Stromal cell of bone marrow (primary cell): ENCODE measurements at regions not wholly inside any gene's neighbourhood (a gene's known extent, or its start where the extent isn't known, plus 50 kb on each side); places are given as distances from the start of the nearest gene placed in this dataset.
"Not testable (repeated sequence)": the region's sequence is repeated elsewhere in the genome, so short reads cannot be mapped to it uniquely, and the experiment has no call there.

Experiments
- DNase-seq: peaks from one replicate; pipeline ENCODE4 v3.0.0-alpha.2; 2012; ENCODE audit warnings: low read depth

GRCh38 chr4:123638834-123639233, 242.2 kb downstream of the SPRY1 start:
- no peak for DNase-seq

GRCh38 chr4:123640271-123640670, 243.7 kb downstream of the SPRY1 start:
- no peak for DNase-seq

- no peak for DNase-seq
These were observed 244.2 kb downstream of the SPRY1 start for GRCh38 chr4:123640824-123641223.

GRCh38 chr4:123643691-123644090, 247.1 kb downstream of the SPRY1 start:
- DNase-seq, result no peak

- DNase-seq, result no peak
These were observed 252.7 kb downstream of the SPRY1 start for GRCh38 chr4:123649250-123649644.

GRCh38 chr4:123649645-123650391, 253.2 kb downstream of the SPRY1 start:
- DNase-seq, result peak; percentile 78

GRCh38 chr4:123651066-123651465, 254.5 kb downstream of the SPRY1 start:
- DNase-seq, result no peak

GRCh38 chr4:123651536-123652180, 255.1 kb downstream of the SPRY1 start:
- DNase-seq, result no peak

- DNase-seq, result no peak
These were observed 255.9 kb downstream of the SPRY1 start for GRCh38 chr4:123652476-123652875.

GRCh38 chr4:123653236-123653635, 256.6 kb downstream of the SPRY1 start:
- DNase-seq, result no peak

GRCh38 chr4:123656746-123657294, 260.2 kb downstream of the SPRY1 start:
- DNase-seq, result not testable (repeated sequence)

- DNase-seq, result not testable (repeated sequence)
These were observed 261.0 kb downstream of the SPRY1 start for GRCh38 chr4:123657606-123658005.

GRCh38 chr4:123659262-123659661, 262.7 kb downstream of the SPRY1 start:
- no peak for DNase-seq

GRCh38 chr4:123659730-123660129, 263.1 kb downstream of the SPRY1 start:
- no peak for DNase-seq

- no peak for DNase-seq
These were observed 264.6 kb downstream of the SPRY1 start for GRCh38 chr4:123661080-123661737.

- no peak for DNase-seq
These were observed 266.2 kb downstream of the SPRY1 start for GRCh38 chr4:123662827-123663226.

GRCh38 chr4:123666486-123666885, 269.9 kb downstream of the SPRY1 start:
- no peak for DNase-seq

- DNase-seq, result peak; percentile 73
These were observed 270.9 kb downstream of the SPRY1 start for GRCh38 chr4:123667496-123667895.

- DNase-seq, result no peak
These were observed 271.4 kb downstream of the SPRY1 start for GRCh38 chr4:123667991-123668390.

GRCh38 chr4:123671636-123672404, 275.2 kb downstream of the SPRY1 start:
- no peak for DNase-seq

GRCh38 chr4:123672987-123673386, 276.4 kb downstream of the SPRY1 start:
- DNase-seq, result no peak

GRCh38 chr4:123673971-123674370, 277.4 kb downstream of the SPRY1 start:
- DNase-seq, result no peak
